ENCODE measurements at regions not wholly inside any gene's neighbourhood (a gene's known extent, or its start where the extent isn't known, plus 50 kb on each side); places are given as distances from the start of the nearest gene placed in this dataset.

GRCh38 chr13:95479731-95480130 lies 72.8 kb upstream of the CLDN10 start:
- H3K27ac Mint-ChIP-seq, result no peak overlapping the region
- no peak for DNase-seq (ENCODE audit: low spot score)
- H3K4me3 Mint-ChIP-seq, result no peak overlapping the region
- peaks cover 16% of the 10 kb centered on the region for H3K4me1 Mint-ChIP-seq (ENCODE audit: low read depth)
- peaks cover 11% of the 10 kb centered on the region for H3K27me3 Mint-ChIP-seq (ENCODE audit: low read depth)
- no peaks in the 10 kb centered on the region for H3K9me3 Mint-ChIP-seq
- H3K36me3 Mint-ChIP-seq (ENCODE audit: low read depth), result no peaks in the 10 kb centered on the region

GRCh38 chr13:95480131-95480545 lies 72.4 kb upstream of the CLDN10 start:
- H3K4me3 Mint-ChIP-seq, result peak overlapping the region; percentile 6
- no peak overlapping the region for H3K27ac Mint-ChIP-seq
- H3K36me3 Mint-ChIP-seq (ENCODE audit: low read depth), result no peaks in the 10 kb centered on the region
- no peaks in the 10 kb centered on the region for H3K9me3 Mint-ChIP-seq
- H3K27me3 Mint-ChIP-seq (ENCODE audit: low read depth), result peaks cover 11% of the 10 kb centered on the region
- H3K4me1 Mint-ChIP-seq (ENCODE audit: low read depth), result peaks cover 16% of the 10 kb centered on the region
- DNase-seq (ENCODE audit: low spot score), result peak; percentile 51

- DNase-seq (ENCODE audit: low spot score), result no peak
- Mint-ChIP-seq H3K36me3 (ENCODE audit: low read depth) (no peaks in the 10 kb centered on the region), H3K27ac (no peak overlapping the region)
Measured at GRCh38 chr13:95480791-95481780, 71.4 kb upstream of the CLDN10 start.

GRCh38 chr13:95484052-95484451 lies 68.5 kb upstream of the CLDN10 start:
- Mint-ChIP-seq H3K4me1 (ENCODE audit: low read depth) (peaks cover 13% of the 10 kb centered on the region), H3K27me3 (ENCODE audit: low read depth) (peaks cover 6% of the 10 kb centered on the region), H3K36me3 (ENCODE audit: low read depth) (no peaks in the 10 kb centered on the region), H3K4me3 (no peak overlapping the region), H3K9me3 (no peaks in the 10 kb centered on the region), H3K27ac (no peak overlapping the region)
- no peak for DNase-seq (ENCODE audit: low spot score)

More at GRCh38 chr13:95480791-95481780, 71.4 kb upstream of the CLDN10 start:
- Mint-ChIP-seq H3K4me1 (ENCODE audit: low read depth) (peaks cover 16% of the 10 kb centered on the region), H3K27me3 (ENCODE audit: low read depth) (peaks cover 11% of the 10 kb centered on the region), H3K4me3 (no peak overlapping the region), H3K9me3 (no peaks in the 10 kb centered on the region)

GRCh38 chr13:95485045-95485517 lies 67.4 kb upstream of the CLDN10 start:
- Mint-ChIP-seq H3K27me3 (ENCODE audit: low read depth) (peaks cover 6% of the 10 kb centered on the region), H3K36me3 (ENCODE audit: low read depth) (no peaks in the 10 kb centered on the region), H3K27ac (no peak overlapping the region), H3K4me3 (no peak overlapping the region), H3K4me1 (ENCODE audit: low read depth) (peaks cover 5% of the 10 kb centered on the region), H3K9me3 (no peaks in the 10 kb centered on the region)
- no peak for DNase-seq (ENCODE audit: low spot score)

- no peak overlapping the region for H3K4me3 Mint-ChIP-seq
- peaks cover 4% of the 10 kb centered on the region for H3K27me3 Mint-ChIP-seq (ENCODE audit: low read depth)
- DNase-seq (ENCODE audit: low spot score), result no peak
- H3K9me3 Mint-ChIP-seq, result no peaks in the 10 kb centered on the region
- no peaks in the 10 kb centered on the region for H3K4me1 Mint-ChIP-seq (ENCODE audit: low read depth)
- no peak overlapping the region for H3K27ac Mint-ChIP-seq
- no peaks in the 10 kb centered on the region for H3K36me3 Mint-ChIP-seq (ENCODE audit: low read depth)
Measured at GRCh38 chr13:95485518-95486144, 66.9 kb upstream of the CLDN10 start.

GRCh38 chr13:95492044-95492801 lies 60.3 kb upstream of the CLDN10 start:
- DNase-seq (ENCODE audit: low spot score), result no peak
- no peak overlapping the region for H3K27ac Mint-ChIP-seq
- H3K36me3 Mint-ChIP-seq (ENCODE audit: low read depth), result no peaks in the 10 kb centered on the region
- H3K4me1 Mint-ChIP-seq (ENCODE audit: low read depth), result no peaks in the 10 kb centered on the region
- no peak overlapping the region for H3K4me3 Mint-ChIP-seq
- peaks cover 7% of the 10 kb centered on the region for H3K27me3 Mint-ChIP-seq (ENCODE audit: low read depth)
- no peaks in the 10 kb centered on the region for H3K9me3 Mint-ChIP-seq

- Mint-ChIP-seq H3K36me3 (ENCODE audit: low read depth) (no peaks in the 10 kb centered on the region), H3K4me1 (ENCODE audit: low read depth) (no peaks in the 10 kb centered on the region), H3K27ac (no peak overlapping the region), H3K4me3 (no peak overlapping the region), H3K27me3 (ENCODE audit: low read depth) (peaks cover 7% of the 10 kb centered on the region), H3K9me3 (no peaks in the 10 kb centered on the region)
- no peak for DNase-seq (ENCODE audit: low spot score)
Measured at GRCh38 chr13:95494082-95494681, 58.3 kb upstream of the CLDN10 start.

GRCh38 chr13:95496485-95496884 lies 56.0 kb upstream of the CLDN10 start:
- DNase-seq (ENCODE audit: low spot score), result no peak
- Mint-ChIP-seq H3K4me3 (no peak overlapping the region), H3K27ac (no peak overlapping the region), H3K36me3 (ENCODE audit: low read depth) (no peaks in the 10 kb centered on the region), H3K4me1 (ENCODE audit: low read depth) (no peaks in the 10 kb centered on the region), H3K27me3 (ENCODE audit: low read depth) (peaks cover 6% of the 10 kb centered on the region), H3K9me3 (no peaks in the 10 kb centered on the region)

- Mint-ChIP-seq H3K27ac (no peak overlapping the region), H3K4me3 (no peak overlapping the region), H3K4me1 (ENCODE audit: low read depth) (no peaks in the 10 kb centered on the region), H3K36me3 (ENCODE audit: low read depth) (no peaks in the 10 kb centered on the region), H3K9me3 (no peaks in the 10 kb centered on the region), H3K27me3 (ENCODE audit: low read depth) (peaks cover 4% of the 10 kb centered on the region)
- no peak for DNase-seq (ENCODE audit: low spot score)
Measured at GRCh38 chr13:95497381-95497807, 55.1 kb upstream of the CLDN10 start.

- no peak for DNase-seq (ENCODE audit: low spot score)
- no peak overlapping the region for H3K4me3 Mint-ChIP-seq
- H3K27me3 Mint-ChIP-seq (ENCODE audit: low read depth), result peaks cover 2% of the 10 kb centered on the region
- no peaks in the 10 kb centered on the region for H3K4me1 Mint-ChIP-seq (ENCODE audit: low read depth)
- H3K27ac Mint-ChIP-seq, result no peak overlapping the region
- no peaks in the 10 kb centered on the region for H3K36me3 Mint-ChIP-seq (ENCODE audit: low read depth)
- H3K9me3 Mint-ChIP-seq, result no peaks in the 10 kb centered on the region
Measured at GRCh38 chr13:95498886-95499285, 53.6 kb upstream of the CLDN10 start.

- H3K9me3 Mint-ChIP-seq, result no peaks in the 10 kb centered on the region
- H3K27ac Mint-ChIP-seq, result no peak overlapping the region
- no peaks in the 10 kb centered on the region for H3K4me1 Mint-ChIP-seq (ENCODE audit: low read depth)
- no peaks in the 10 kb centered on the region for H3K36me3 Mint-ChIP-seq (ENCODE audit: low read depth)
- no peak for DNase-seq (ENCODE audit: low spot score)
- H3K27me3 Mint-ChIP-seq (ENCODE audit: low read depth), result peaks cover 2% of the 10 kb centered on the region
- H3K4me3 Mint-ChIP-seq, result no peak overlapping the region
Measured at GRCh38 chr13:95499811-95500712, 52.5 kb upstream of the CLDN10 start.

- H3K36me3 Mint-ChIP-seq (ENCODE audit: low read depth), result no peaks in the 10 kb centered on the region
- H3K4me3 Mint-ChIP-seq, result no peak overlapping the region
- H3K9me3 Mint-ChIP-seq, result no peaks in the 10 kb centered on the region
- no peak overlapping the region for H3K27ac Mint-ChIP-seq
- H3K27me3 Mint-ChIP-seq (ENCODE audit: low read depth), result no peaks in the 10 kb centered on the region
- no peaks in the 10 kb centered on the region for H3K4me1 Mint-ChIP-seq (ENCODE audit: low read depth)
- no peak for DNase-seq (ENCODE audit: low spot score)
Measured at GRCh38 chr13:95502216-95502615, 50.3 kb upstream of the CLDN10 start.

Data from T-helper 2 cell treated with Interferon-gamma antibody and Interleukin-4, amounts not matched to agents 5 μg/mL and 100 μg/mL, for 36 hours (primary cell).